H1 (cell line): ENCODE measurements at regions not wholly inside any gene's neighbourhood (a gene's known extent, or its start where the extent isn't known, plus 50 kb on each side); places are given as distances from the start of the nearest gene placed in this dataset.

Experiments used
- BRCA1 ChIP-seq: IDR thresholded peaks from 2 replicates; pipeline ENCODE4 v1.6.1; 2012; ENCODE audit warnings: low read depth, low read length, improper control_type of control experiment
- CBX5 ChIP-seq: fragments of 300-800, 300-1000 bp; sonication (generic); IDR thresholded peaks from 2 replicates; pipeline ENCODE4 v1.7.1; 2016; ENCODE audit warnings: antibody characterized with exemption, low read length, low read depth
- CREB1 ChIP-seq: IDR thresholded peaks from 2 replicates; pipeline ENCODE4 v1.6.1; 2012; ENCODE audit warnings: inconsistent platforms
- EGR1 ChIP-seq: IDR thresholded peaks from 2 replicates; pipeline ENCODE4 v1.6.1; 2011; ENCODE audit warnings: low read depth, low read length, borderline replicate concordance
- JUND ChIP-seq: IDR thresholded peaks from 2 replicates; pipeline ENCODE4 v1.6.1; 2011; ENCODE audit warnings: mild to moderate bottlenecking, improper control_type of control experiment, low read length
- SAP30 ChIP-seq: fragments of 300-600 bp; sonication (generic); IDR thresholded peaks from 2 replicates; pipeline ENCODE4 v1.7.1; 2012; ENCODE audit warnings: low read length, moderate library complexity, mild to moderate bottlenecking, inconsistent platforms; ENCODE audit not compliant: insufficient read depth, insufficient replicate concordance
- TAF1 ChIP-seq: IDR thresholded peaks from 2 replicates; pipeline ENCODE4 v1.6.1; 2011; ENCODE audit warnings: mild to moderate bottlenecking, low read depth, low read length
- TEAD4 ChIP-seq: IDR thresholded peaks from 2 replicates; pipeline ENCODE4 v1.6.1; 2012; ENCODE audit warnings: low read depth, low read length, inconsistent platforms, mixed read lengths
- YY1 ChIP-seq: IDR thresholded peaks from 2 replicates; pipeline ENCODE4 v1.6.1; 2011; ENCODE audit warnings: low read depth, mild to moderate bottlenecking, low read length
- TF ChIP-seq, protein P1 (sequence below), 3 experiments: IDR thresholded peaks; 1 replicate in 2 of 3; 2 replicates in 1 of 3; pipeline versions ENCODE4 v1.5.1 to v1.6.1; 2011; ENCODE audit warnings: low read length in 3 of 3, mild to moderate bottlenecking in 3 of 3, inconsistent platforms in 2 of 3, low read depth in 1 of 3, moderate library complexity in 1 of 3; ENCODE audit not compliant: insufficient read depth in 1 of 3; ENCODE audit errors: control extremely low read depth in 1 of 3
- TF ChIP-seq, protein P2 (sequence below): fragments of 300-600 bp; sonication (generic); IDR thresholded peaks from 2 replicates; pipeline ENCODE4 v1.7.1; 2012; ENCODE audit warnings: low read length, moderate library complexity, mild to moderate bottlenecking, inconsistent platforms; ENCODE audit not compliant: insufficient replicate concordance

DNA sequence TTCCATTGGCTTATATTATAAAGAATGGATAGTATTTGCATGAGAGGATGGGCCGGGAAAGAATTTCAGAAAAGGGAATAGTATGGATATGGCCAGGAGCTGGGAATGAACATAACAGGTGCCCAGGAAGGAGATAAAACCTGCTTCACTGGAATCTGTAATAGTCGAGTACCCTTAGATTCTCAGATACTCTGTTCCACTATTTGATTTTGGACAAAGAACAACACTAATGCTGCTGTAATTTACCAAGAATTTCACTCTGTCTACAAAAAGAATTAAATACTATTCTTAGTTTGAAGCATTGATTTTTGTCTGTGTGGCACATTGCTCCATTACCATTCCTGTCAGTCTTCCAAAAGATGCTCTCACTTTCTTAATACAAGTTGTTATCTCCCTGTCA, 718.2 kb upstream of the LRRN3 start:
- TF ChIP-seq TAF1: no peak
- TF ChIP-seq CREB1: no peak
- no peak for TF ChIP-seq SAP30
- no peak for TF ChIP-seq CBX5
- TF ChIP-seq, protein P1, sequence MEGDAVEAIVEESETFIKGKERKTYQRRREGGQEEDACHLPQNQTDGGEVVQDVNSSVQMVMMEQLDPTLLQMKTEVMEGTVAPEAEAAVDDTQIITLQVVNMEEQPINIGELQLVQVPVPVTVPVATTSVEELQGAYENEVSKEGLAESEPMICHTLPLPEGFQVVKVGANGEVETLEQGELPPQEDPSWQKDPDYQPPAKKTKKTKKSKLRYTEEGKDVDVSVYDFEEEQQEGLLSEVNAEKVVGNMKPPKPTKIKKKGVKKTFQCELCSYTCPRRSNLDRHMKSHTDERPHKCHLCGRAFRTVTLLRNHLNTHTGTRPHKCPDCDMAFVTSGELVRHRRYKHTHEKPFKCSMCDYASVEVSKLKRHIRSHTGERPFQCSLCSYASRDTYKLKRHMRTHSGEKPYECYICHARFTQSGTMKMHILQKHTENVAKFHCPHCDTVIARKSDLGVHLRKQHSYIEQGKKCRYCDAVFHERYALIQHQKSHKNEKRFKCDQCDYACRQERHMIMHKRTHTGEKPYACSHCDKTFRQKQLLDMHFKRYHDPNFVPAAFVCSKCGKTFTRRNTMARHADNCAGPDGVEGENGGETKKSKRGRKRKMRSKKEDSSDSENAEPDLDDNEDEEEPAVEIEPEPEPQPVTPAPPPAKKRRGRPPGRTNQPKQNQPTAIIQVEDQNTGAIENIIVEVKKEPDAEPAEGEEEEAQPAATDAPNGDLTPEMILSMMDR (IDR thresholded peaks at IDR 0.05; ENCODE audit: control extremely low read depth in 1 of 3, insufficient read depth in 1 of 3, low read depth in 1 of 3, low read length in 3 of 3): no peak
- TF ChIP-seq JUND: no peak
- TF ChIP-seq, protein P2, sequence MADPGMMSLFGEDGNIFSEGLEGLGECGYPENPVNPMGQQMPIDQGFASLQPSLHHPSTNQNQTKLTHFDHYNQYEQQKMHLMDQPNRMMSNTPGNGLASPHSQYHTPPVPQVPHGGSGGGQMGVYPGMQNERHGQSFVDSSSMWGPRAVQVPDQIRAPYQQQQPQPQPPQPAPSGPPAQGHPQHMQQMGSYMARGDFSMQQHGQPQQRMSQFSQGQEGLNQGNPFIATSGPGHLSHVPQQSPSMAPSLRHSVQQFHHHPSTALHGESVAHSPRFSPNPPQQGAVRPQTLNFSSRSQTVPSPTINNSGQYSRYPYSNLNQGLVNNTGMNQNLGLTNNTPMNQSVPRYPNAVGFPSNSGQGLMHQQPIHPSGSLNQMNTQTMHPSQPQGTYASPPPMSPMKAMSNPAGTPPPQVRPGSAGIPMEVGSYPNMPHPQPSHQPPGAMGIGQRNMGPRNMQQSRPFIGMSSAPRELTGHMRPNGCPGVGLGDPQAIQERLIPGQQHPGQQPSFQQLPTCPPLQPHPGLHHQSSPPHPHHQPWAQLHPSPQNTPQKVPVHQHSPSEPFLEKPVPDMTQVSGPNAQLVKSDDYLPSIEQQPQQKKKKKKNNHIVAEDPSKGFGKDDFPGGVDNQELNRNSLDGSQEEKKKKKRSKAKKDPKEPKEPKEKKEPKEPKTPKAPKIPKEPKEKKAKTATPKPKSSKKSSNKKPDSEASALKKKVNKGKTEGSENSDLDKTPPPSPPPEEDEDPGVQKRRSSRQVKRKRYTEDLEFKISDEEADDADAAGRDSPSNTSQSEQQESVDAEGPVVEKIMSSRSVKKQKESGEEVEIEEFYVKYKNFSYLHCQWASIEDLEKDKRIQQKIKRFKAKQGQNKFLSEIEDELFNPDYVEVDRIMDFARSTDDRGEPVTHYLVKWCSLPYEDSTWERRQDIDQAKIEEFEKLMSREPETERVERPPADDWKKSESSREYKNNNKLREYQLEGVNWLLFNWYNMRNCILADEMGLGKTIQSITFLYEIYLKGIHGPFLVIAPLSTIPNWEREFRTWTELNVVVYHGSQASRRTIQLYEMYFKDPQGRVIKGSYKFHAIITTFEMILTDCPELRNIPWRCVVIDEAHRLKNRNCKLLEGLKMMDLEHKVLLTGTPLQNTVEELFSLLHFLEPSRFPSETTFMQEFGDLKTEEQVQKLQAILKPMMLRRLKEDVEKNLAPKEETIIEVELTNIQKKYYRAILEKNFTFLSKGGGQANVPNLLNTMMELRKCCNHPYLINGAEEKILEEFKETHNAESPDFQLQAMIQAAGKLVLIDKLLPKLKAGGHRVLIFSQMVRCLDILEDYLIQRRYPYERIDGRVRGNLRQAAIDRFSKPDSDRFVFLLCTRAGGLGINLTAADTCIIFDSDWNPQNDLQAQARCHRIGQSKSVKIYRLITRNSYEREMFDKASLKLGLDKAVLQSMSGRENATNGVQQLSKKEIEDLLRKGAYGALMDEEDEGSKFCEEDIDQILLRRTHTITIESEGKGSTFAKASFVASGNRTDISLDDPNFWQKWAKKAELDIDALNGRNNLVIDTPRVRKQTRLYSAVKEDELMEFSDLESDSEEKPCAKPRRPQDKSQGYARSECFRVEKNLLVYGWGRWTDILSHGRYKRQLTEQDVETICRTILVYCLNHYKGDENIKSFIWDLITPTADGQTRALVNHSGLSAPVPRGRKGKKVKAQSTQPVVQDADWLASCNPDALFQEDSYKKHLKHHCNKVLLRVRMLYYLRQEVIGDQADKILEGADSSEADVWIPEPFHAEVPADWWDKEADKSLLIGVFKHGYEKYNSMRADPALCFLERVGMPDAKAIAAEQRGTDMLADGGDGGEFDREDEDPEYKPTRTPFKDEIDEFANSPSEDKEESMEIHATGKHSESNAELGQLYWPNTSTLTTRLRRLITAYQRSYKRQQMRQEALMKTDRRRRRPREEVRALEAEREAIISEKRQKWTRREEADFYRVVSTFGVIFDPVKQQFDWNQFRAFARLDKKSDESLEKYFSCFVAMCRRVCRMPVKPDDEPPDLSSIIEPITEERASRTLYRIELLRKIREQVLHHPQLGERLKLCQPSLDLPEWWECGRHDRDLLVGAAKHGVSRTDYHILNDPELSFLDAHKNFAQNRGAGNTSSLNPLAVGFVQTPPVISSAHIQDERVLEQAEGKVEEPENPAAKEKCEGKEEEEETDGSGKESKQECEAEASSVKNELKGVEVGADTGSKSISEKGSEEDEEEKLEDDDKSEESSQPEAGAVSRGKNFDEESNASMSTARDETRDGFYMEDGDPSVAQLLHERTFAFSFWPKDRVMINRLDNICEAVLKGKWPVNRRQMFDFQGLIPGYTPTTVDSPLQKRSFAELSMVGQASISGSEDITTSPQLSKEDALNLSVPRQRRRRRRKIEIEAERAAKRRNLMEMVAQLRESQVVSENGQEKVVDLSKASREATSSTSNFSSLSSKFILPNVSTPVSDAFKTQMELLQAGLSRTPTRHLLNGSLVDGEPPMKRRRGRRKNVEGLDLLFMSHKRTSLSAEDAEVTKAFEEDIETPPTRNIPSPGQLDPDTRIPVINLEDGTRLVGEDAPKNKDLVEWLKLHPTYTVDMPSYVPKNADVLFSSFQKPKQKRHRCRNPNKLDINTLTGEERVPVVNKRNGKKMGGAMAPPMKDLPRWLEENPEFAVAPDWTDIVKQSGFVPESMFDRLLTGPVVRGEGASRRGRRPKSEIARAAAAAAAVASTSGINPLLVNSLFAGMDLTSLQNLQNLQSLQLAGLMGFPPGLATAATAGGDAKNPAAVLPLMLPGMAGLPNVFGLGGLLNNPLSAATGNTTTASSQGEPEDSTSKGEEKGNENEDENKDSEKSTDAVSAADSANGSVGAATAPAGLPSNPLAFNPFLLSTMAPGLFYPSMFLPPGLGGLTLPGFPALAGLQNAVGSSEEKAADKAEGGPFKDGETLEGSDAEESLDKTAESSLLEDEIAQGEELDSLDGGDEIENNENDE: no peak
- no peak for TF ChIP-seq EGR1
- no peak for TF ChIP-seq BRCA1
- no peak for TF ChIP-seq YY1
- TF ChIP-seq TEAD4: no peak
